WTC11 (cell line): ENCODE measurements at regions not wholly inside any gene's neighbourhood (a gene's known extent, or its start where the extent isn't known, plus 50 kb on each side); places are given as distances from the start of the nearest gene placed in this dataset.

Experiments used
- ETV6 ChIP-seq: sonication (generic); formaldehyde crosslinking; IDR thresholded peaks from 2 replicates; pipeline ENCODE4 v1.8.1; 2022; ENCODE audit warnings: mild to moderate bottlenecking, missing genetic modification reagents
- FOXP1 ChIP-seq: sonication (generic); formaldehyde crosslinking; IDR thresholded peaks from 2 replicates; pipeline ENCODE4 v1.8.0; 2022; ENCODE audit warnings: missing genetic modification reagents, mild to moderate bottlenecking, moderate library complexity, borderline replicate concordance
- RELA ChIP-seq: sonication (generic); formaldehyde crosslinking; IDR thresholded peaks from 2 replicates; pipeline ENCODE4 v1.8.1; 2022; ENCODE audit warnings: missing genetic modification reagents, mild to moderate bottlenecking, borderline replicate concordance
- SOX15 ChIP-seq: fragments of 250-450 bp; sonication (Bioruptor Pico); IDR thresholded peaks from 2 replicates; pipeline ENCODE4 v1.9.0; 2021; ENCODE audit warnings: mild to moderate bottlenecking

DNA sequence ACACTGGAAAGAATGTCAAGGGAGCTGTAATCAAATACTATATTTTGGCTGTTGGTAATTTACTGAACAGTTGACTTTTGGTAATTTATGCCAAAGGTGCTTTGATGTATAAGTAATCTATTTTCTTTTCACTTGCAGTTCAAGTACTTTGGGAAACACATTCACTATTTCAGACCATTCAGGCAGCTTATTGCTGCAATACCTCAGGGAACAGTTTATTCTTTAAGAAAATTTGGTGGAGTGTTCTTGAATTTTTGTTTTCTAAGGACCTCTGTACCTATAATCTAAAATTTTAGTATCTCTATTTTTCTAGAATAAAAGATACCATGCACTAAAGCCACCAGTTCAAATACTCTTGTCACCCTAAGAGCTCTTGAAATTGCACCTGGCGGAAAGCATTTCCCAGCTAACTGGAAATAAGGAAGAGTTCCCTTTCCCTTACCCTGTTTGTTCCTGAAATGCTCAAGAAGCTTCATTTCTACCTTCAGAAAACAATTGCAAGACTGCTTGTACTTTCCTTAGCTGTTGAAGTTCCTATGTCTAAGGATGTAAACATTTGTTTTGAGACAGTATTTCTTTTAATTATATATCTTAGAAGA is 633.5 kb upstream of the FAT1 start:
- no peak for TF ChIP-seq RELA
- no peak for TF ChIP-seq ETV6 (CRISPR knock-in tag)
- TF ChIP-seq FOXP1 (CRISPR knock-in tag): no peak
- TF ChIP-seq SOX15 (CRISPR knock-in tag): no peak
